ENCODE measurements at regions not wholly inside any gene's neighbourhood (a gene's known extent, or its start where the extent isn't known, plus 50 kb on each side); places are given as distances from the start of the nearest gene placed in this dataset.

DNA sequence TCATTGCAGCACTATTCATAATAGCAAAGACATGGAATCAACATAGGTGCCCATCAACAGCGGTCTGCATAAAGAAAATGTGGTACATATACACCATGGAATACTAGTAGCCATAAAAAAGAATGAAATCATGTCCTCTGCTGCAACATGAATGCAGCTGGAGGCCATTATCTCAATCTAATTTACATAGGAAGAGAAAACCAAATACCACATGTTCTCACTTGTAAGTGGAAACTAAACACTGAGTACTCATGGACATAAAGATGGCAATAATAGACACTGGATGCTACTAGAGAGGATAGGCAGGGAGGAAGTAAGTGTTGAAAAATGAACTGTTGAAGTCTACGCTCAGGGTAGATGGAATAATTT lies 203.9 kb upstream of the CDH9 start:
- no CpG with 5 or more reads among the region's 2 CpGs for WGBS (ENCODE audit: extremely low coverage, insufficient read length, low lambda C conversion rate)
- TF ChIP-seq, protein P1, sequence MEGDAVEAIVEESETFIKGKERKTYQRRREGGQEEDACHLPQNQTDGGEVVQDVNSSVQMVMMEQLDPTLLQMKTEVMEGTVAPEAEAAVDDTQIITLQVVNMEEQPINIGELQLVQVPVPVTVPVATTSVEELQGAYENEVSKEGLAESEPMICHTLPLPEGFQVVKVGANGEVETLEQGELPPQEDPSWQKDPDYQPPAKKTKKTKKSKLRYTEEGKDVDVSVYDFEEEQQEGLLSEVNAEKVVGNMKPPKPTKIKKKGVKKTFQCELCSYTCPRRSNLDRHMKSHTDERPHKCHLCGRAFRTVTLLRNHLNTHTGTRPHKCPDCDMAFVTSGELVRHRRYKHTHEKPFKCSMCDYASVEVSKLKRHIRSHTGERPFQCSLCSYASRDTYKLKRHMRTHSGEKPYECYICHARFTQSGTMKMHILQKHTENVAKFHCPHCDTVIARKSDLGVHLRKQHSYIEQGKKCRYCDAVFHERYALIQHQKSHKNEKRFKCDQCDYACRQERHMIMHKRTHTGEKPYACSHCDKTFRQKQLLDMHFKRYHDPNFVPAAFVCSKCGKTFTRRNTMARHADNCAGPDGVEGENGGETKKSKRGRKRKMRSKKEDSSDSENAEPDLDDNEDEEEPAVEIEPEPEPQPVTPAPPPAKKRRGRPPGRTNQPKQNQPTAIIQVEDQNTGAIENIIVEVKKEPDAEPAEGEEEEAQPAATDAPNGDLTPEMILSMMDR (conservative IDR thresholded peaks at IDR 0.05): no peak
- Histone ChIP-seq H2BK5ac (ENCODE audit: insufficient read length, low read length) (no peak overlapping the region), H3K23me2 (ENCODE audit: insufficient read length, low read depth, low read length, poor library complexity, severe bottlenecking) (no peaks in the 10 kb centered on the region), H2BK120ac (ENCODE audit: low read depth, low read length, poor library complexity, severe bottlenecking) (no peak overlapping the region), H2AK5ac (ENCODE audit: insufficient read length, low read length) (no peak overlapping the region), H3K79me1 (ENCODE audit: insufficient read depth, low read depth, low read length, poor library complexity, severe bottlenecking) (no peaks in the 10 kb centered on the region), H3K9ac (ENCODE audit: extremely low read depth, insufficient read length, low read length) (no peak overlapping the region), H3K56ac (ENCODE audit: insufficient read length, low read depth, low read length) (no peak overlapping the region), H2BK12ac (ENCODE audit: insufficient read length, low read depth, low read length) (no peak overlapping the region), H3K9me3 (ENCODE audit: control insufficient read depth, low read depth, low read length) (no peaks in the 10 kb centered on the region), H4K8ac (replicated peaks; ENCODE audit: insufficient read length, low read depth, low read length) (no peak overlapping the region), H2BK15ac (ENCODE audit: low read depth, low read length) (no peak overlapping the region), H3T11ph (ENCODE audit: low read length) (no peak overlapping the region), H3K18ac (ENCODE audit: insufficient read length, low read depth, low read length) (no peak overlapping the region), H2BK20ac (ENCODE audit: low read depth, low read length, poor library complexity, severe bottlenecking) (no peak overlapping the region), H3K4me1 (ENCODE audit: insufficient read depth, low read length) (no peaks in the 10 kb centered on the region), H2AFZ (ENCODE audit: low read length) (no peak overlapping the region), H4K5ac (ENCODE audit: insufficient read length, low read depth, low read length) (no peak overlapping the region), H3K4me2 (ENCODE audit: insufficient read depth, insufficient read length, low read length) (no peak overlapping the region), H3K27ac (ENCODE audit: insufficient read length, low read depth, low read length) (no peak overlapping the region), H3K23ac (ENCODE audit: insufficient read length, low read depth, low read length) (no peak overlapping the region), H3K14ac (ENCODE audit: insufficient read depth, low read length) (no peak overlapping the region), H3K27me3 (ENCODE audit: insufficient read depth, low read length) (no peaks in the 10 kb centered on the region), H3K4ac (ENCODE audit: low read depth, low read length) (no peak overlapping the region), H3K79me2 (ENCODE audit: insufficient read depth, low read length) (no peaks in the 10 kb centered on the region), H4K91ac (ENCODE audit: insufficient read length, low read depth, low read length) (no peak overlapping the region), H4K20me1 (ENCODE audit: control insufficient read depth, insufficient read depth, insufficient read length) (no peaks in the 10 kb centered on the region)
- Mint-ChIP-seq H3K36me3 (ENCODE audit: insufficient read depth in 1 of 3, low read depth in 3 of 3) (no peaks in the 10 kb centered on the region), H3K4me1 (no peaks in the 10 kb centered on the region), H3K9me3 (no peaks in the 10 kb centered on the region), H3K4me3 (no peak overlapping the region), H3K27ac (no peak overlapping the region), H3K27me3 (ENCODE audit: low read depth) (no peaks in the 10 kb centered on the region)
- no peak for DNase-seq

Measured in H9 (cell line).